SK-N-SH (cell line): ENCODE measurements at regions not wholly inside any gene's neighbourhood (a gene's known extent, or its start where the extent isn't known, plus 50 kb on each side); places are given as distances from the start of the nearest gene placed in this dataset.

Experiments used
- CTCF ChIA-PET: fragments of 300-600, 350-600 bp; formaldehyde crosslinking; extraction: SDS; loops from one replicate; lab custom pipeline; 2021; lab: Yijun Ruan, JAX
- POLR2A ChIA-PET: fragments of 350-600 bp; sonication (Branson Sonifier 250); formaldehyde crosslinking; extraction: SDS; loops from one replicate; lab custom pipeline; 2020; ENCODE audit warnings: antibody characterized with exemption, inconsistent platforms; lab: Yijun Ruan, JAX
- DNase-seq: peaks from one replicate; pipeline ENCODE4 v3.0.0; 2012
- H2AFZ ChIP-seq: fragments of 200-600 bp; sonication (generic); 2 replicates; pipeline ENCODE4 v1.8.1; 2016; ENCODE audit warnings: antibody characterized with exemption, mild to moderate bottlenecking, low read depth
- H3F3A ChIP-seq: fragments of 200-600 bp; sonication (generic); replicated peaks from 2 replicates; pipeline ENCODE3; 2016; ENCODE audit warnings: antibody characterized with exemption, mild to moderate bottlenecking; ENCODE audit not compliant: insufficient read depth
- H3K27ac ChIP-seq, 2 experiments: fragments of 200-500 bp in 1 of 2; fragments of 200-600 bp in 1 of 2; sonication (Bioruptor generic) in 1 of 2; sonication (generic), shearing (Covaris generic) in 1 of 2; 2 replicates each; pipeline versions ENCODE4 v1.5.1 to v1.6.1; 2014 to 2016; ENCODE audit warnings: low read depth in 2 of 2, inconsistent platforms in 1 of 2, low read length in 1 of 2, mild to moderate bottlenecking in 1 of 2, mixed read lengths in 1 of 2
- H3K27me3 ChIP-seq: fragments of 200-600 bp; sonication (generic), shearing (Covaris generic); 2 replicates; pipeline ENCODE4 v1.6.1; 2016; ENCODE audit warnings: mixed run types; ENCODE audit not compliant: insufficient read depth
- H3K36me3 ChIP-seq, 2 experiments: fragments of 200-500 bp in 1 of 2; fragments of 200-600 bp in 1 of 2; sonication (Bioruptor generic) in 1 of 2; sonication (generic) in 1 of 2; replicated peaks in 1 of 2; 2 replicates each; pipeline versions ENCODE3 to v1.5.1; 2014 to 2016; ENCODE audit warnings: low read length in 1 of 2, mild to moderate bottlenecking in 1 of 2; ENCODE audit not compliant: insufficient read depth in 2 of 2, control insufficient read depth in 1 of 2
- H3K4me1 ChIP-seq, 2 experiments: fragments of 200-500 bp in 1 of 2; fragments of 200-600 bp in 1 of 2; sonication (Bioruptor generic) in 1 of 2; sonication (generic), shearing (Covaris generic) in 1 of 2; 2 replicates each; pipeline versions ENCODE4 v1.5.1 to v1.6.1; 2014 to 2016; ENCODE audit warnings: low read depth in 1 of 2, low read length in 1 of 2, mixed run types in 1 of 2; ENCODE audit not compliant: insufficient read depth in 2 of 2, control insufficient read depth in 1 of 2
- H3K4me2 ChIP-seq: fragments of 200-600 bp; sonication (generic), shearing (Covaris generic); 2 replicates; pipeline ENCODE4 v1.6.1; 2017; ENCODE audit warnings: mixed run types
- H3K4me3 ChIP-seq, 2 experiments: fragments of 200-500 bp in 1 of 2; fragments of 200-600 bp in 1 of 2; sonication (Bioruptor generic) in 1 of 2; sonication (generic), shearing (Covaris generic) in 1 of 2; 2 replicates each; pipeline versions ENCODE4 v1.5.1 to v1.8.1; 2014 to 2016; ENCODE audit warnings: low read depth in 2 of 2, inconsistent platforms in 1 of 2, low read length in 1 of 2, mild to moderate bottlenecking in 1 of 2, mixed read lengths in 1 of 2, moderate library complexity in 1 of 2
- H3K79me2 ChIP-seq: fragments of 200-600 bp; sonication (generic); 2 replicates; pipeline ENCODE4 v1.8.1; 2017; ENCODE audit warnings: mild to moderate bottlenecking; ENCODE audit not compliant: insufficient read depth
- H3K9ac ChIP-seq: fragments of 200-600 bp; sonication (generic); 2 replicates; pipeline ENCODE4 v1.6.1; 2017; ENCODE audit warnings: mixed run types
- H3K9me2 ChIP-seq: fragments of 200-600 bp; sonication (generic); 2 replicates; pipeline ENCODE4 v1.6.1; 2017; ENCODE audit warnings: mixed run types
- H3K9me3 ChIP-seq: fragments of 200-600 bp; sonication (generic); 2 replicates; pipeline ENCODE4 v1.6.1; 2017; ENCODE audit warnings: mixed run types, mild to moderate bottlenecking, moderate library complexity
- H4K20me1 ChIP-seq: fragments of 200-600 bp; sonication (generic); 2 replicates; pipeline ENCODE4 v1.6.1; 2017; ENCODE audit warnings: mild to moderate bottlenecking, mixed run types; ENCODE audit not compliant: insufficient read depth
- EZH2phosphoT487 ChIP-seq: fragments of 200-600 bp; sonication (generic); IDR thresholded peaks from 2 replicates; pipeline ENCODE4 v1.6.1; 2017; ENCODE audit warnings: low read depth, mixed run types, mild to moderate bottlenecking, antibody characterized with exemption, moderate library complexity, borderline replicate concordance
- GABPA ChIP-seq: IDR thresholded peaks from 2 replicates; pipeline ENCODE4 v1.4.0; 2012; ENCODE audit warnings: low read depth, mild to moderate bottlenecking
- JUND ChIP-seq: IDR thresholded peaks from 2 replicates; pipeline ENCODE4 v1.4.0; 2012
- MEF2A ChIP-seq: IDR thresholded peaks from 2 replicates; pipeline ENCODE4 v1.4.0; 2012; ENCODE audit warnings: low read depth, borderline replicate concordance
- MXI1 ChIP-seq: IDR thresholded peaks from 2 replicates; pipeline ENCODE4 v1.6.1; 2012; ENCODE audit warnings: mild to moderate bottlenecking, low read depth, low read length, improper control_type of control experiment
- NFIC ChIP-seq: IDR thresholded peaks from 2 replicates; pipeline ENCODE4 v1.4.0; 2012; ENCODE audit warnings: borderline replicate concordance
- POLR2AphosphoS5 ChIP-seq: IDR thresholded peaks from 2 replicates; pipeline ENCODE4 v1.6.1; 2012; ENCODE audit warnings: low read depth, low read length
- RCOR1 ChIP-seq: fragments of 150-350 bp; IDR thresholded peaks from 2 replicates; pipeline ENCODE4 v1.6.1; 2017; ENCODE audit warnings: antibody characterized with exemption, low read length
- RFX5 ChIP-seq: IDR thresholded peaks from 2 replicates; pipeline ENCODE4 v1.6.1; 2012; ENCODE audit warnings: mild to moderate bottlenecking, improper control_type of control experiment, low read length
- RXRA ChIP-seq: IDR thresholded peaks from 2 replicates; pipeline ENCODE4 v1.4.0; 2012; ENCODE audit warnings: low read depth, mild to moderate bottlenecking, borderline replicate concordance
- TCF12 ChIP-seq: IDR thresholded peaks from 2 replicates; pipeline ENCODE4 v1.4.0; 2012
- TEAD4 ChIP-seq: IDR thresholded peaks from 2 replicates; pipeline ENCODE4 v1.4.0; 2012; ENCODE audit warnings: mild to moderate bottlenecking, borderline replicate concordance; ENCODE audit not compliant: insufficient read depth
- WGBS: methylation state at CpG from one replicate; pipeline ENCODE4 v1.1.6; 2017; ENCODE audit warnings: low lambda C conversion rate; 5-methylcytosine and 5-hydroxymethylcytosine counted together
- TF ChIP-seq, protein P1 (sequence below): IDR thresholded peaks from 2 replicates; pipeline ENCODE4 v1.4.0; 2012; ENCODE audit warnings: low read depth, borderline replicate concordance
- TF ChIP-seq, protein P2 (sequence below): fragments of 150-350 bp; IDR thresholded peaks from 2 replicates; pipeline ENCODE4 v1.6.1; 2016; ENCODE audit warnings: mild to moderate bottlenecking, low read depth, low read length
- TF ChIP-seq, protein P3 (sequence below): fragments of 150-350 bp; IDR thresholded peaks from 2 replicates; pipeline ENCODE4 v1.6.1; 2017; ENCODE audit warnings: antibody characterized with exemption, low read length, low read depth, borderline replicate concordance
- TF ChIP-seq, protein P4 (sequence below): IDR thresholded peaks from 2 replicates; pipeline ENCODE4; 2012

DNA sequence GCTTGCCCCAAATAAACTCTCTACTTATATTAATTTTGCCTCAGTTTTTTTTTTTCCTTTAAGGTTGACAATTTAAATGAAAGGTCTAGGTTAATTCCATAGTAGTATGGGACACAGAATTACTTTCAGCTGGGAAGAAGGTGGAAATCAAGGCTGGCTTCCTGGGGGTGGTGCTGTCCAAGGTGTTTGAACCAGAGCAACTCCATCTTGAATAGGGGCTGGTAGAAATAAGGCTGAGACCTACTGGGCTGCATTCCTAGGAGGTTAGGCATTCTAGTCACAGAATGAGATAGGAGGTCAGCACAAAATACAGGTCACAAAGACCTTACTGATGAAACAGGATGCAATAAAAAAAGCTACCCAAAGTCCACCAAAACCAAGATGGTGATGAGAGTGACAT is 1190.8 kb upstream of the AUTS2 start:
- H3K9me3 ChIP-seq, result no peaks in the 10 kb centered on the region

DNA sequence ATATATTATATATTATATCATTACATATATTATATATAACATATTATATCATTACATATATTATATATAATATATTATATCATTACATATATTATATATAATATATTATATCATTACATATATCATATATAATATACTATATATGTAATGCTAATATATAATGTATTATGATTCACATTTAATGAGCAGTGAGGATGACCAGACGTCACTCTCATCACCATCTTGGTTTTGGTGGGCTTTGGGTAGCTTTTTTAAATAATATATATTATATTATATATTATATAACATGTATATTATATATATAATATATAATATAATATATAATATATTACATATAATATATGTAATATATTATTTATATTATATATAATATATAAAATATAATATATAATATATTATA is 1189.4 kb upstream of the AUTS2 start:
- WGBS, result 16% methylated on average over 1 of the region's 1 CpG
- CTCF ChIA-PET, result interaction anchor here (0.6 kb wide), 1 partner anchor 19 kb away, joined by 3 read pairs; no protein-coding TSS in a partner anchor
- Histone ChIP-seq H2AFZ (no peak overlapping the region), H3K4me1 (peaks cover 0 to 3% of the 10 kb centered on the region in 2 experiments; a peak in 1 of 4 replicates), H3K27ac (no peak overlapping the region), H3K27me3 (no peaks in the 10 kb centered on the region), H4K20me1 (no peaks in the 10 kb centered on the region), H3K9ac (no peak overlapping the region), H3K9me2 (no peaks in the 10 kb centered on the region), H3K79me2 (no peaks in the 10 kb centered on the region), H3K4me2 (no peak overlapping the region), H3K4me3 (no peak overlapping the region), H3F3A (no peaks in the 10 kb centered on the region), H3K9me3 (no peaks in the 10 kb centered on the region), H3K36me3 (no peaks in the 10 kb centered on the region)
- no peak for TF ChIP-seq GABPA
- TF ChIP-seq RXRA, result no peak
- TF ChIP-seq, protein P1, sequence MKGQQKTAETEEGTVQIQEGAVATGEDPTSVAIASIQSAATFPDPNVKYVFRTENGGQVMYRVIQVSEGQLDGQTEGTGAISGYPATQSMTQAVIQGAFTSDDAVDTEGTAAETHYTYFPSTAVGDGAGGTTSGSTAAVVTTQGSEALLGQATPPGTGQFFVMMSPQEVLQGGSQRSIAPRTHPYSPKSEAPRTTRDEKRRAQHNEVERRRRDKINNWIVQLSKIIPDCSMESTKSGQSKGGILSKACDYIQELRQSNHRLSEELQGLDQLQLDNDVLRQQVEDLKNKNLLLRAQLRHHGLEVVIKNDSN, result no peak
- no peak for TF ChIP-seq EZH2phosphoT487
- TF ChIP-seq, protein P2, sequence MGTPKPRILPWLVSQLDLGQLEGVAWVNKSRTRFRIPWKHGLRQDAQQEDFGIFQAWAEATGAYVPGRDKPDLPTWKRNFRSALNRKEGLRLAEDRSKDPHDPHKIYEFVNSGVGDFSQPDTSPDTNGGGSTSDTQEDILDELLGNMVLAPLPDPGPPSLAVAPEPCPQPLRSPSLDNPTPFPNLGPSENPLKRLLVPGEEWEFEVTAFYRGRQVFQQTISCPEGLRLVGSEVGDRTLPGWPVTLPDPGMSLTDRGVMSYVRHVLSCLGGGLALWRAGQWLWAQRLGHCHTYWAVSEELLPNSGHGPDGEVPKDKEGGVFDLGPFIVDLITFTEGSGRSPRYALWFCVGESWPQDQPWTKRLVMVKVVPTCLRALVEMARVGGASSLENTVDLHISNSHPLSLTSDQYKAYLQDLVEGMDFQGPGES, result no peak
- TF ChIP-seq, protein P3, sequence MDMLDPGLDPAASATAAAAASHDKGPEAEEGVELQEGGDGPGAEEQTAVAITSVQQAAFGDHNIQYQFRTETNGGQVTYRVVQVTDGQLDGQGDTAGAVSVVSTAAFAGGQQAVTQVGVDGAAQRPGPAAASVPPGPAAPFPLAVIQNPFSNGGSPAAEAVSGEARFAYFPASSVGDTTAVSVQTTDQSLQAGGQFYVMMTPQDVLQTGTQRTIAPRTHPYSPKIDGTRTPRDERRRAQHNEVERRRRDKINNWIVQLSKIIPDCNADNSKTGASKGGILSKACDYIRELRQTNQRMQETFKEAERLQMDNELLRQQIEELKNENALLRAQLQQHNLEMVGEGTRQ, result no peak
- no peak for TF ChIP-seq RFX5
- TF ChIP-seq TEAD4, result no peak
- TF ChIP-seq NFIC, result no peak
- TF ChIP-seq POLR2AphosphoS5, result no peak
- no peak for DNase-seq
- POLR2A ChIA-PET, result no interaction called here

More for the DNA sequence above, 1190.8 kb upstream of the AUTS2 start:
- POLR2A ChIA-PET, result no interaction called here
- Histone ChIP-seq H3K27me3 (no peaks in the 10 kb centered on the region), H3K9me2 (no peaks in the 10 kb centered on the region), H2AFZ (no peak overlapping the region), H3K27ac (no peak overlapping the region), H3K79me2 (no peaks in the 10 kb centered on the region), H3K9ac (no peak overlapping the region), H3K4me1 (peaks cover 0 to 3% of the 10 kb centered on the region in 2 experiments; a peak in 1 of 4 replicates), H3K4me3 (no peak overlapping the region), H3F3A (no peaks in the 10 kb centered on the region), H3K4me2 (no peak overlapping the region), H4K20me1 (no peaks in the 10 kb centered on the region), H3K36me3 (no peaks in the 10 kb centered on the region)
- DNase-seq, result no peak
- TF ChIP-seq TEAD4 (no peak), RCOR1 (no peak), TCF12 (no peak), JUND (no peak), MEF2A (no peak), MXI1 (no peak)
- TF ChIP-seq, protein P4, sequence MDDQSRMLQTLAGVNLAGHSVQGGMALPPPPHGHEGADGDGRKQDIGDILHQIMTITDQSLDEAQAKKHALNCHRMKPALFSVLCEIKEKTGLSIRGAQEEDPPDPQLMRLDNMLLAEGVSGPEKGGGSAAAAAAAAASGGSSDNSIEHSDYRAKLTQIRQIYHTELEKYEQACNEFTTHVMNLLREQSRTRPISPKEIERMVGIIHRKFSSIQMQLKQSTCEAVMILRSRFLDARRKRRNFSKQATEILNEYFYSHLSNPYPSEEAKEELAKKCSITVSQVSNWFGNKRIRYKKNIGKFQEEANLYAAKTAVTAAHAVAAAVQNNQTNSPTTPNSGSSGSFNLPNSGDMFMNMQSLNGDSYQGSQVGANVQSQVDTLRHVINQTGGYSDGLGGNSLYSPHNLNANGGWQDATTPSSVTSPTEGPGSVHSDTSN, result no peak
- CTCF ChIA-PET, result no interaction called here
